PC-9 (cell line): ENCODE measurements at regions not wholly inside any gene's neighbourhood (a gene's known extent, or its start where the extent isn't known, plus 50 kb on each side); places are given as distances from the start of the nearest gene placed in this dataset.

ENCODE experiments used
- BruUV-seq: library from RNA; stranded (reverse); fragments of 400-500 nt; replicated peaks from 2 replicates; lab custom pipeline; 2021; lab: Mats Ljungman, UMichigan
- CTCF ChIA-PET: fragments of 300-600 bp; sonication (Branson Sonifier 250); formaldehyde crosslinking; loops from one replicate; lab custom pipeline; 2022; ENCODE audit warnings: antibody characterized with exemption; lab: Charles Lee
- POLR2A ChIA-PET: fragments of 300-600 bp; sonication (Branson Sonifier 250); formaldehyde crosslinking; loops from one replicate; lab custom pipeline; 2022; ENCODE audit warnings: antibody characterized with exemption; ENCODE audit not compliant: unreplicated experiment; lab: Charles Lee
- DNase-seq, 2 experiments: peaks; one replicate each; pipeline versions ENCODE4 v3.0.0 to v3.0.0-alpha.2; 2015 to 2022; ENCODE audit warnings: mixed read lengths in 1 of 2
- H2AFZ ChIP-seq: fragments of 200-600 bp; sonication (generic); 2 replicates; pipeline ENCODE4 v1.8.1; 2017; ENCODE audit warnings: antibody characterized with exemption
- H3F3A ChIP-seq: fragments of 200-600 bp; sonication (generic); 2 replicates; pipeline ENCODE4 v1.8.1; 2017; ENCODE audit warnings: antibody characterized with exemption, mild to moderate bottlenecking, low read depth; ENCODE audit not compliant: insufficient read depth
- H3K27ac ChIP-seq: fragments of 200-600 bp; sonication (generic); 2 replicates; pipeline ENCODE4 v1.6.1; 2016; ENCODE audit warnings: mixed run types
- H3K27me3 ChIP-seq: fragments of 200-600 bp; sonication (generic); 2 replicates; pipeline ENCODE4 v1.6.1; 2016; ENCODE audit warnings: low read depth, mixed run types; ENCODE audit not compliant: insufficient read depth
- H3K36me3 ChIP-seq: fragments of 200-600 bp; sonication (generic); 2 replicates; pipeline ENCODE4 v1.6.1; 2016; ENCODE audit warnings: low read depth, mixed run types
- H3K4me1 ChIP-seq: fragments of 200-600 bp; sonication (generic); replicated peaks from 2 replicates; pipeline ENCODE4 v1.6.1; 2016; ENCODE audit warnings: mixed run types; ENCODE audit not compliant: insufficient read depth
- H3K4me2 ChIP-seq: fragments of 200-600 bp; sonication (generic); 2 replicates; pipeline ENCODE4 v1.6.1; 2017; ENCODE audit warnings: mixed run types
- H3K4me3 ChIP-seq: fragments of 200-600 bp; sonication (generic); 2 replicates; pipeline ENCODE4 v1.6.1; 2016; ENCODE audit warnings: mixed run types
- H3K79me2 ChIP-seq: fragments of 200-600 bp; sonication (generic); 2 replicates; pipeline ENCODE4 v1.6.1; 2017; ENCODE audit warnings: low read depth, mixed run types
- H3K9me2 ChIP-seq: fragments of 200-600 bp; sonication (generic); 2 replicates; pipeline ENCODE4 v1.8.1; 2017; ENCODE audit warnings: mild to moderate bottlenecking; ENCODE audit not compliant: insufficient read depth
- H3K9me3 ChIP-seq: fragments of 200-600 bp; sonication (generic); 2 replicates; pipeline ENCODE4 v1.8.1; 2016; ENCODE audit warnings: low read depth; ENCODE audit not compliant: insufficient read depth
- H4K20me1 ChIP-seq: fragments of 200-600 bp; sonication (generic); 2 replicates; pipeline ENCODE4 v1.8.1; 2017; ENCODE audit not compliant: insufficient read depth
- CTCF ChIP-seq: fragments of 200-600 bp; sonication (generic); conservative IDR thresholded peaks from 2 replicates; pipeline ENCODE4 v1.6.1; 2017; ENCODE audit warnings: mixed run types, antibody characterized with exemption, mild to moderate bottlenecking, moderate library complexity
- EZH2 ChIP-seq: fragments of 200-600 bp; sonication (generic); IDR thresholded peaks from 2 replicates; pipeline ENCODE4 v1.8.0; 2017; ENCODE audit warnings: antibody characterized with exemption, low read depth
- intact Hi-C: fragments of 100-400 bp; cut with micrococcal nuclease; formaldehyde crosslinking; loops from one replicate; pipeline ENCODE4 v1.10.0; 2022; ENCODE audit not compliant: unreplicated experiment

- no peaks in the 10 kb centered on the region for H3K36me3 ChIP-seq
- H3K4me2 ChIP-seq, result no peak overlapping the region
- no peak overlapping the region for H3K4me3 ChIP-seq
- TF ChIP-seq EZH2 (no peak), CTCF (no peak)
- H3K4me1 ChIP-seq, result no peaks in the 10 kb centered on the region
- intact Hi-C loops, result no loop called here
- no peaks in the 10 kb centered on the region for H3K79me2 ChIP-seq
- no peak overlapping the region for H2AFZ ChIP-seq
- POLR2A ChIA-PET, result interaction anchor here (0.5 kb wide), 1 partner anchor 293 kb away, joined by 7 read pairs; no protein-coding TSS in a partner anchor
- CTCF ChIA-PET, result no interaction called here
- no peaks in the 10 kb centered on the region for H3F3A ChIP-seq
- no peaks in the 10 kb centered on the region for H3K9me2 ChIP-seq
- H4K20me1 ChIP-seq, result no peaks in the 10 kb centered on the region
- DNase-seq, result no peak
- no TSS peak for BruUV-seq
- H3K9me3 ChIP-seq, result no peaks in the 10 kb centered on the region
- H3K27ac ChIP-seq, result no peak overlapping the region
- H3K27me3 ChIP-seq, result no peaks in the 10 kb centered on the region
Measured at GRCh38 chr10:29925771-29926692, 133.4 kb downstream of the JCAD start.

GRCh38 chr10:29924436-29924835 is 134.9 kb downstream of the JCAD start:
- no TSS peak for BruUV-seq
- Histone ChIP-seq H3K36me3 (no peaks in the 10 kb centered on the region), H3K4me1 (no peaks in the 10 kb centered on the region), H3F3A (no peaks in the 10 kb centered on the region), H3K79me2 (no peaks in the 10 kb centered on the region), H4K20me1 (no peaks in the 10 kb centered on the region), H3K4me2 (no peak overlapping the region), H3K27ac (no peak overlapping the region), H3K9me2 (no peaks in the 10 kb centered on the region), H2AFZ (no peak overlapping the region), H3K9me3 (no peaks in the 10 kb centered on the region), H3K27me3 (no peaks in the 10 kb centered on the region), H3K4me3 (no peak overlapping the region)
- POLR2A ChIA-PET, result no interaction called here
- TF ChIP-seq CTCF, result no peak
- TF ChIP-seq EZH2, result no peak
- no peak for DNase-seq
- intact Hi-C loops, result no loop called here
- CTCF ChIA-PET, result no interaction called here

- H3K27me3 ChIP-seq, result no peaks in the 10 kb centered on the region
- no peaks in the 10 kb centered on the region for H3K9me3 ChIP-seq
- ChIA-PET CTCF (interaction anchor here (1.0 kb wide), 1 partner anchor 24 kb away, joined by 3 read pairs; no protein-coding TSS in a partner anchor), POLR2A (no interaction called here)
- H4K20me1 ChIP-seq, result no peaks in the 10 kb centered on the region
- TF ChIP-seq CTCF, result no peak
- no peak for TF ChIP-seq EZH2
- no peaks in the 10 kb centered on the region for H3K79me2 ChIP-seq
- no peak overlapping the region for H3K4me3 ChIP-seq
- no peak overlapping the region for H3K27ac ChIP-seq
- H3K9me2 ChIP-seq, result no peaks in the 10 kb centered on the region
- H3K4me2 ChIP-seq, result no peak overlapping the region
- H3F3A ChIP-seq, result no peaks in the 10 kb centered on the region
- BruUV-seq, result no TSS peak
- DNase-seq, result no peak
- no peaks in the 10 kb centered on the region for H3K36me3 ChIP-seq
- H2AFZ ChIP-seq, result no peak overlapping the region
- intact Hi-C loops, result no loop called here
- H3K4me1 ChIP-seq, result no peaks in the 10 kb centered on the region
Measured at GRCh38 chr10:29923416-29923965, 135.9 kb downstream of the JCAD start.
